DND-41 (cell line): ENCODE measurements at regions not wholly inside any gene's neighbourhood (a gene's known extent, or its start where the extent isn't known, plus 50 kb on each side); places are given as distances from the start of the nearest gene placed in this dataset.

Source experiments
- ATAC-seq: fragments of 200-7000 bp; cut with Tn5 transposase; 3 replicates; pipeline ENCODE4 v1.9.1; 2021; ENCODE audit warnings: low read depth; ENCODE audit not compliant: insufficient read depth
- DNase-seq: peaks from one replicate; pipeline ENCODE4 v3.0.0-alpha.2; 2020
- H2AFZ ChIP-seq: 2 replicates; pipeline ENCODE4 v1.6.0; 2012; ENCODE audit warnings: low read depth, low read length
- H3K27ac ChIP-seq: 2 replicates; pipeline ENCODE4 v1.5.1; 2012; ENCODE audit warnings: low read length, inconsistent platforms
- H3K27me3 ChIP-seq: fragments of 200-600 bp; sonication (generic); 2 replicates; pipeline ENCODE4 v1.6.0; 2012; ENCODE audit warnings: low read length, mild to moderate bottlenecking, inconsistent platforms; ENCODE audit not compliant: insufficient read depth, poor library complexity
- H3K36me3 ChIP-seq: 2 replicates; pipeline ENCODE4 v1.5.1; 2012; ENCODE audit warnings: low read length, inconsistent platforms; ENCODE audit not compliant: insufficient read depth
- H3K4me1 ChIP-seq: 2 replicates; pipeline ENCODE4 v1.5.1; 2012; ENCODE audit warnings: mild to moderate bottlenecking, low read length; ENCODE audit not compliant: insufficient read depth
- H3K4me2 ChIP-seq: 2 replicates; pipeline ENCODE4 v1.6.0; 2012; ENCODE audit warnings: mild to moderate bottlenecking, moderate library complexity, low read length, inconsistent platforms; ENCODE audit not compliant: insufficient read depth
- H3K4me3 ChIP-seq, 2 experiments: fragments of 200-600 bp in 1 of 2; shearing (Covaris generic) in 1 of 2; 2 replicates each; pipeline ENCODE4 v1.5.1; 2012 to 2016; ENCODE audit warnings: inconsistent platforms in 2 of 2, low read length in 2 of 2, mild to moderate bottlenecking in 2 of 2, low read depth in 1 of 2, moderate library complexity in 1 of 2
- H3K79me2 ChIP-seq: 2 replicates; pipeline ENCODE4 v1.6.0; 2012; ENCODE audit warnings: low read length, inconsistent platforms; ENCODE audit not compliant: insufficient read depth
- H3K9ac ChIP-seq: 2 replicates; pipeline ENCODE4 v1.6.0; 2012; ENCODE audit warnings: low read depth, mild to moderate bottlenecking, inconsistent platforms, low read length, moderate library complexity
- H3K9me3 ChIP-seq: 2 replicates; pipeline ENCODE4 v1.5.1; 2012; ENCODE audit warnings: low read length, moderate library complexity, mild to moderate bottlenecking, inconsistent platforms; ENCODE audit not compliant: insufficient read depth, severe bottlenecking
- H4K20me1 ChIP-seq: 2 replicates; pipeline ENCODE4 v1.6.0; 2012; ENCODE audit warnings: low read length; ENCODE audit not compliant: insufficient read depth
- CTCF ChIP-seq: IDR thresholded peaks from 2 replicates; pipeline ENCODE4 v1.5.1; 2012; ENCODE audit warnings: borderline replicate concordance, low read length, moderate library complexity, mild to moderate bottlenecking; ENCODE audit not compliant: poor library complexity, severe bottlenecking; ENCODE audit errors: extremely low read depth
- EZH2 ChIP-seq: IDR thresholded peaks from 3 replicates; pipeline ENCODE4 v1.6.1; 2012; ENCODE audit warnings: borderline replicate concordance, low read depth, mild to moderate bottlenecking, moderate library complexity, low read length, inconsistent platforms; ENCODE audit not compliant: severe bottlenecking

- DNase-seq: no peak
- no peaks in the 10 kb centered on the region for H3K27me3 ChIP-seq
- H3K4me3 ChIP-seq: no peak overlapping the region
- H3K27ac ChIP-seq: no peak overlapping the region
- no peaks in the 10 kb centered on the region for H3K9me3 ChIP-seq
- no peak overlapping the region for H3K9ac ChIP-seq
- H3K36me3 ChIP-seq: peaks cover 88% of the 10 kb centered on the region
- peaks cover 91% of the 10 kb centered on the region for H4K20me1 ChIP-seq
- H3K79me2 ChIP-seq: peaks cover 95% of the 10 kb centered on the region
- H3K4me1 ChIP-seq: no peaks in the 10 kb centered on the region
- TF ChIP-seq CTCF (no peak), EZH2 (no peak)
- no peak for ATAC-seq
- H2AFZ ChIP-seq: no peak overlapping the region
- H3K4me2 ChIP-seq: no peak overlapping the region
These were observed 59.6 kb upstream of the PPARA start for GRCh38 chr22:46090631-46091201.

- no peaks in the 10 kb centered on the region for H3K9me3 ChIP-seq
- H3K4me3 ChIP-seq: no peak overlapping the region
- peaks cover 90% of the 10 kb centered on the region for H4K20me1 ChIP-seq
- no peak overlapping the region for H2AFZ ChIP-seq
- ATAC-seq (no peak), DNase-seq (no peak)
- H3K27me3 ChIP-seq: no peaks in the 10 kb centered on the region
- no peak overlapping the region for H3K9ac ChIP-seq
- TF ChIP-seq CTCF (no peak), EZH2 (no peak)
- peaks cover 86% of the 10 kb centered on the region for H3K36me3 ChIP-seq
- H3K4me2 ChIP-seq: no peak overlapping the region
- H3K27ac ChIP-seq: no peak overlapping the region
- no peaks in the 10 kb centered on the region for H3K4me1 ChIP-seq
- peaks cover 95% of the 10 kb centered on the region for H3K79me2 ChIP-seq
These were observed 58.9 kb upstream of the PPARA start for GRCh38 chr22:46091277-46091977.

GRCh38 chr22:46092011-46092410, 58.3 kb upstream of the PPARA start:
- no peak overlapping the region for H3K9ac ChIP-seq
- no peaks in the 10 kb centered on the region for H3K9me3 ChIP-seq
- DNase-seq (no peak), ATAC-seq (no peak)
- H2AFZ ChIP-seq: no peak overlapping the region
- TF ChIP-seq EZH2 (no peak), CTCF (no peak)
- no peak overlapping the region for H3K27ac ChIP-seq
- H3K79me2 ChIP-seq: peaks cover 95% of the 10 kb centered on the region
- H3K4me3 ChIP-seq: no peak overlapping the region
- no peak overlapping the region for H3K4me2 ChIP-seq
- H3K4me1 ChIP-seq: no peaks in the 10 kb centered on the region
- H3K36me3 ChIP-seq: peaks cover 86% of the 10 kb centered on the region
- no peaks in the 10 kb centered on the region for H3K27me3 ChIP-seq
- peaks cover 90% of the 10 kb centered on the region for H4K20me1 ChIP-seq
